HG02623 (cell line): ENCODE measurements at regions not wholly inside any gene's neighbourhood (a gene's known extent, or its start where the extent isn't known, plus 50 kb on each side); places are given as distances from the start of the nearest gene placed in this dataset.

Experiments
- ATAC-seq: cut with Tn5 transposase; IDR thresholded peaks from one replicate; pipeline ENCODE4 v1.9.1; 2021; ENCODE audit warnings: moderate library complexity; ENCODE audit not compliant: unreplicated experiment

GRCh38 chr15:69853544-69853951 is 244.2 kb downstream of the TLE3 start:
- no peak for ATAC-seq

GRCh38 chr15:69854001-69854400 is 243.7 kb downstream of the TLE3 start:
- ATAC-seq: no peak

GRCh38 chr15:69854521-69855181 is 243.1 kb downstream of the TLE3 start:
- ATAC-seq: no peak

GRCh38 chr15:69855258-69856000 is 242.3 kb downstream of the TLE3 start:
- ATAC-seq: no peak

GRCh38 chr15:69857250-69857649 is 240.5 kb downstream of the TLE3 start:
- no peak for ATAC-seq

- no peak for ATAC-seq
These were observed 239.9 kb downstream of the TLE3 start for GRCh38 chr15:69857686-69858391.

- ATAC-seq: no peak
These were observed 239.3 kb downstream of the TLE3 start for GRCh38 chr15:69858456-69858855.

GRCh38 chr15:69859866-69860265 is 237.9 kb downstream of the TLE3 start:
- ATAC-seq: no peak

GRCh38 chr15:69860321-69860720 is 237.4 kb downstream of the TLE3 start:
- no peak for ATAC-seq

GRCh38 chr15:69860921-69861320 is 236.8 kb downstream of the TLE3 start:
- no peak for ATAC-seq

GRCh38 chr15:69861331-69862171 is 236.2 kb downstream of the TLE3 start:
- no peak for ATAC-seq

- no peak for ATAC-seq
These were observed 235.2 kb downstream of the TLE3 start for GRCh38 chr15:69862540-69862939.

GRCh38 chr15:69863446-69863845 is 234.3 kb downstream of the TLE3 start:
- no peak for ATAC-seq

- no peak for ATAC-seq
These were observed 232.3 kb downstream of the TLE3 start for GRCh38 chr15:69865369-69865768.

- ATAC-seq: no peak
These were observed 229.0 kb downstream of the TLE3 start for GRCh38 chr15:69868756-69869155.

- no peak for ATAC-seq
These were observed 228.4 kb downstream of the TLE3 start for GRCh38 chr15:69869291-69869690.

GRCh38 chr15:69869881-69870505 is 227.7 kb downstream of the TLE3 start:
- ATAC-seq: no peak

GRCh38 chr15:69871511-69872134 is 226.1 kb downstream of the TLE3 start:
- ATAC-seq: no peak

GRCh38 chr15:69873807-69874206 is 223.9 kb downstream of the TLE3 start:
- no peak for ATAC-seq

- no peak for ATAC-seq
These were observed 223.4 kb downstream of the TLE3 start for GRCh38 chr15:69874321-69874720.
